GM19240 (cell line): ENCODE measurements at regions not wholly inside any gene's neighbourhood (a gene's known extent, or its start where the extent isn't known, plus 50 kb on each side); places are given as distances from the start of the nearest gene placed in this dataset.
"Not testable (repeated sequence)": the region's sequence is repeated elsewhere in the genome, so short reads cannot be mapped to it uniquely, and the experiment has no call there.

Source experiments
- DNase-seq: peaks from one replicate; pipeline ENCODE4 v3.0.0; 2011; ENCODE audit warnings: low spot score; ENCODE audit not compliant: insufficient read length

DNA sequence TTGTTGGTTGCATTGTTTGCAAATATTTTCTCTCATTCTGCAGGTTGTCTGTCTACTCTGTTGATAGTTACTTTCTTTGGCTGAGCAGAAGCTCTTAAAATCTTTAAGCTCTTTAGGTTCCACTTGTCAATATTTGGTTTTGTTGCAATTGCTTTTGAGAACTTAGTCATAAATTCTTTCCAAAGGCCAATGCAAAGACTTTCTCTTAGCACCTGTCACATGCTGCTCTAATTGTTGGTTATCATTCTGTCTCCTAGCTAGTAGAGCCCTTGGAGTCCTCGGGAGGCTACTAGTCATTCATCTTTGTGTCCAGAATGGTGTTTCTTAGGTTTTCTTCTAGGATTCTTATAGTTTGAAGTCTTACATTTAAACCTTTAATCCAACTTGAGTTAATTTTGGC is 312.7 kb upstream of the PROX1 start:
- no peak for DNase-seq

DNA sequence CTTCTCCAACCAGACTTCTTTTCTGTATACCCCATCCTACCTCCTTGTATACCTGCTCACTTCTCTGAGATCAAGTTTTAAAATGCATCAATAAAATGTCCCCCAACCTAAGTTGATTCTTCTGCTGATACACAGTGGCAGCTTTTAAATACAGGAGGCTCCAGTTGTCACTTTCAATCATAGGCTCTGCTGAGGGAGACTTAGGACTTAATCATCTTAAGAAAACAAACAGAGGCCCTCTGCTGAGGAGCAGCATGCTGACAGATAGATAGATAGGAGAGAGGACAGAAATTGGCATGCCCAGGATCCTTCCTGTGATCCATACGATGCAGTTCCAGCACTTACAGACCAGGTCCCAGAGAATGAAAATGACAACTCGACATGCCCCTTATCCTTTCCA is 311.0 kb upstream of the PROX1 start:
- DNase-seq, result no peak

- DNase-seq, result no peak
Observed at GRCh38 chr1:213678348-213678747, 309.4 kb upstream of the PROX1 start.

- no peak for DNase-seq
Observed at GRCh38 chr1:213678753-213679152, 309.0 kb upstream of the PROX1 start.

- DNase-seq, result no peak
Observed at GRCh38 chr1:213679153-213679552, 308.6 kb upstream of the PROX1 start.

DNA sequence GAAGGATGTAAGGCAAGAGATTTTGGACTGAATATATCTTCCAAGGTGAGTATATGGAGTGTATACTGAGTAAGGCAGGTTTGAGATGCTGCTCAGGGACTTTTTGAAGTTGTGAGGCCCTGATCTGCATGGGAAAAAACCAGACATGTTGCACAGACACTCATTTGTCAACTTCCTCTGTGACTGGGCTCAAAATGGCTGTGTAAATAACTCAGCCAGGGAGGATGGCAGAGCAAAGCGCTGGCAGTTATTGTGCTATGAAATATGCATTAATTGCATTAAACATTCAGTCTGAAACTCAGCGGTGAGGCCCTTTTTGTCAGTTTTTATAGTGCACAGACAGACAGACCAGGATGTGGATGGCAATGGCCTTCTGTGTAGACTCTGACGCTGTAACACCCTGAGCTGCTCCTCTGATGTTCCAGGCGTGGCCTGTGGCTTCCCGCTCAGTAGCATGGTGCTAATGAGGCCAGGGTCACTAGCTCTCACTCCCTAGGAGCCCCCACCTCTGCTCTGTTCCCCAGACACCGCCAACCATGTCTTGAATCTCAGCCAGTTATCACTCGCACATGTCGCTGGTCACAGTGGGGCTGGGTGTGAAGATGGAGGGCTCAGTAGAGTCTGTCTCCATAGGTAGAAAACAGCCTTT is 307.0 kb upstream of the PROX1 start:
- no peak for DNase-seq

GRCh38 chr1:213681788-213682340 is 305.9 kb upstream of the PROX1 start:
- DNase-seq, result no peak

DNA sequence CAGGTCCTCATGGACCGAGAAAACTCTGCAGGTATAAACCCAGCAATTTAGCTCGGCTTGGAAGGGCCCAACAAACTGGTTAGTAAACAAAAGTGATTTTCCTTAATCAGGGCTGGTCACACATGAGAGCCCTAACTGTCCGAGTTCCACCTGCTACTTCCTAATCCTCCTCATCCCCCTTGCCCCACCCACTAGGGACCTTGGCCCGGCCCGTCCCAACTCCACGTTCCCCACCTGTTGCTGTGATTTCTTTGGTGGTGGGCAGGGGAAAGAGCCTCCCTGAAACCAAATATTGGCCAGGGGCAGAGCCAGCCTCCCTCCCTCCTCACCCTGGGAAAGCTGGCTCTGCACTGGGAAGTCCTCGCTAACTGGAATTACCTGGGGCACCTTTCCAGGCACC is 304.2 kb upstream of the PROX1 start:
- no peak for DNase-seq

DNA sequence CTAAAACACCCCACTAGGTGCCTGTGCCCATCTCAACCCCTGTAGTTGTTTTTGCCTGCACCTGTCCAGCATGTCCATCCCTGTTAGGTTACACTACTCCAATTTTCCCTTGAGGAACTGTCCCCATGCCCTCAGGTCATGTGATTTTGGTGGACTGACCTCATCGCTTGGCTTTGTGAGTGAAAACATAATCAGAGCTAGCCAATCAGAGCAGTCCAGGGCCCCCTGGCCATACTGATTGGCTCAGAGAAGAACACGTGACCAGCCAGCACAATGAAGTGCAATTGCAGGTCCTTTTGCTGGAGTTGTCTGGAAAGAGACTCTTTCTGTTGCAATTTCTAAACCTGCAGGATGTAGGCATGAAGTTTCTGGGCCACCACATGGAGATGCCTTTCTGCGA is 303.3 kb upstream of the PROX1 start:
- no peak for DNase-seq

GRCh38 chr1:213685992-213686582 is 301.7 kb upstream of the PROX1 start:
- DNase-seq, result no peak

DNA sequence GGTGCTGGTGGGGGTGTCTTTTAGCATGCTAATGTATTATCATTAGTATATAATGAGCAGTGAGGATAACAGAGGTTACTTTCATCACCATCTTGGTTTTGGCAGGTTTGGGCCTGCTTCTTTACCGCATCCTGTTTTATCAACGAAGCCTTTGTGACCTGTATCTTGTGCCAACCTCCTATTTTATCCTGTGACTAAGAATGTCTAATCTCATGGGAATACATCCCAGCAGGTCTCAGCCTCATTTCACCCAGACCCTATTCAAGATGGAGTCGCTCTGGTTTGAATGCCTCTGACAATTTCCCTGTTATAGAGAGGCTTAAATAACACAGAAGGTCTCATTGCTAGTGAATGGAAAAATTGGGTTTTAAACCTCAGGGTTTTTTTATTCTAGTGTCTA is 300.8 kb upstream of the PROX1 start:
- no peak for DNase-seq

DNA sequence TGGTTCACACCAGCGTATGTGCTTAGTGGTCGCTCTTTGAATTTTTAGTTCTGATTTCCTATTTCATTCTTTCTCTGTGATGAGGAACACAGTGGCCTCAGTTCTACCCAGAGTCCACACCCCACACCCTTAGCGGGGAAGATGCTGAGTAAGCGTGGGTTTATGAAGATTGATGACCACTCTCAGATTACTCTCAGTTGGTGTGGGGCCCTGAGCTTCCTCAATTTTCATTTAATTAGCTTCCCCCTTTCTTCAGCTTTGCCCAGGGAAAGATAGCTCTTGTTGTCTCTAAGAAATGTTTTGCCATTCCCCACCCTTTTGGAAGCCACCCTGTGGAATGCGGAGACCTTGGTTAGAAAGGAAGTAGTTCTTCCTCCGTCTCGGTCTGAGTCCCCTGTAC is 299.9 kb upstream of the PROX1 start:
- no peak for DNase-seq

- no peak for DNase-seq
Observed at GRCh38 chr1:213688655-213689054, 299.1 kb upstream of the PROX1 start.

GRCh38 chr1:213689260-213689659 is 298.5 kb upstream of the PROX1 start:
- no peak for DNase-seq

DNA sequence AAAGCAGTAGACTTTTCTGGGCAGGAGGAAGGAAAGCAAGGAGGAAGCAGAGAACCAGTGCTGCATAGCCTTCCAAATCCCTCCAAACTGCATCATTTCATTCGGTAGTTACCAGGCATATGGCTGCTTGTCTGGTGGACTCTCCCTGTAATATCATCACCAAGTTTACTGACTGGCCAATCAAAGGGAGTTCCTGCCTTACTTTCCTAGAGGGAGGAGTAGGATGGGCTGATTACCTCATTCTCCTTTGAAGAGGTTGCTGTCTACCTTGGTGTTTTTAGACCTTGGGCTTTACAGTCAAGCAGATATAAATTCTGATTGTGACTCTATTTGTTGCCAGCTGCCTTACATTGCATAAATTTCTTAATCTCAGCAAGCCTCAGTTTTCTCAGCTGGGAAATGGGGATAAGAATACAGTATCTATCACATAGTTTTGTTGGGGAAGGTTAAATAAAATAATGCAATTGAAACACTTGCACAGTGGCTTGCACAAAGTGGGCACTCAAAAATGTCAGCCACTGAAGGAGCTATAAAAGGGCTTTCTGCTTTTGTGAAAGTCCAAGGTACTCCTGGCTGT is 297.3 kb upstream of the PROX1 start:
- no peak for DNase-seq

DNA sequence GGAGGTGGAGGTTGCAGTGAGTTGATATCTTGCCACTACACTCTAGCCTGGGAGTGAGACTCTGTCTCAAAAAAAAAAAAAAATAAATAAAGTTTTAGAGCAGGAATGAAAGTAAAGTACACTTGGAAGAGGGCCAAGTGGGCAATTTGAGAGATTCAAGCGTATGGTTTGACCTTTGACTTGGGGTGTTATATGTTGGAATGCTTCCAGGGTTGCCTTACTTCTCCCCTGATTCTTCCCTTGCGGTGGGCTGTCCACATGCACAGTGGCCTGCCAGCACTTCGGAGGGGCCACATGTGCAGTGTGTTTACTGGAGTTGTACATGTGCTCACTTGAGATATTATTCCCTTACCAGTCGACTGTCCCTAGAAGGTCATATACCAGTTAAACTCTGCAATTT is 295.5 kb upstream of the PROX1 start:
- no peak for DNase-seq

DNA sequence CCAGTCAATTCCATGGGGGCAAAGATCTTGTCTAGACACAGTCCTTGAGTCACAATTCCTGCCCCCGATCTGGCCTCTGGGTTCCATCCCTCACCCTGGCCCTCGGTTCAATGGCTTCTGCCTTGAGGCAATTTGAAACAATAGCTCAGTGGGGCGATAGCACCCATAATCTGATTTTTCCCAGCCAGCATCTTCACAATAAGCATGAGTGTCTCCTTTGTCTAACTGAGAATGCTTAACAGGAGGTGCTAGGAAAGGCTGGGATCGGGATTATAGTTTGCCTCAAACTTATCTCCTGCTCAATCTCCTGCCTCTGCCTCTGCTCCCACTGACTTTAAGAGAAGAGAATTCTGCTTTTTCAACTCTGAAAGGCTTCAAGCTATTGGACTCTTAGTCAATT is 293.9 kb upstream of the PROX1 start:
- no peak for DNase-seq

DNA sequence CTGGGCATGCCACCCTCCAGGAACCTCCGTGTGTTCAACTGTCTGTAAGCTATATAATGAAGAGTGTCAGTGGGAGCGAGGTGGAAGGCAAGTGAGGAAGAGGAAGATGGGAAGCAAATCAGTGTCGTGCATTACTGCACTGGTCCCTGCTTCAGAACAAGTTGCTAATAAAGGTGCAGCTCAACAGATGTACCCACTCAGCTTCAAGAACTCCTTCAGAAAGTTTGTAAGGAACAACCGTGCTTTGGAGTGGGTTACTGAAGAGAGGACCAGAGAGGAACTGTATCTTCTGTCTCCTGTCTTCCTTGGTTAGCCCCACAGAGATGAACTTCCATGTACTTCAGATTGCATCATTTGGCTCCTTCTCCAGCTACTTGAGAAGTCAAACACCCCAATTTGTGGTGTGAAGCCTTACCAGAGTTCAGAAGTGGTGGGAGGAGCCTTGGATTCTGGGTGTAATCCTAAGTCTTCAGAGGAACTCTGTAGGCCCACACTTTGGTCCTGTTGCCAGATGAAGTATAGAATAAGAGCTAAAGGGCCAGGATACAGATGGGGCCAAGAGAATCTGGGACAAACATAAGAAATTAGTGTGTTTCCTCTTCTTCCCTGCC is 290.5 kb upstream of the PROX1 start:
- DNase-seq, result no peak

DNA sequence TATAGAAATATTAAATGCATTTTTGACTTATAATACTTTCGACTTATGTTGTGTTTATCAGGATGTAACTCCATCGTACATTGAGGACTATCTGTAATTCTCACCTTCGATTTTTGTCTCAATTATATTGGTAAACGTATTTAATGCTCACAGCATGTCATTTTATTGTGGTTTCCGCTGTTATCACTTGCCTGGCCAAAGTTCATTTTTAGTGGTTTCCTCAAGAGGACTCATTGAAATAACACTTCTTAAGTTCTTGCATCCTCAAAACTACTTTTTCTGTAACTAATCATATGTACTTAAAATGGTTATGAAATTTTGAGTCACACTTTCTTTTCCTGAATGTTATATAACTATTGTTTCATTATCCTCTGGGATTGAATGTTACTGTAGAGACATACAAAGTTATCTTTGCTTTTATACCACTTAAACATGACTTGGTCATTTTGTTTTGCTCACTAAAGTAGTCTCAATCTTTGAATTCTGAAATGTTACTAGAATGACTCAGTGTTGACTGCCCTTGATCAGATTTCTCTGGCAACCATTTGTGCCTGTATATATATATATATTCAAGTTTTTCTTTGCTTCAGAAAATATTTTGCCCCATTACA is 289.6 kb upstream of the PROX1 start:
- no peak for DNase-seq

DNA sequence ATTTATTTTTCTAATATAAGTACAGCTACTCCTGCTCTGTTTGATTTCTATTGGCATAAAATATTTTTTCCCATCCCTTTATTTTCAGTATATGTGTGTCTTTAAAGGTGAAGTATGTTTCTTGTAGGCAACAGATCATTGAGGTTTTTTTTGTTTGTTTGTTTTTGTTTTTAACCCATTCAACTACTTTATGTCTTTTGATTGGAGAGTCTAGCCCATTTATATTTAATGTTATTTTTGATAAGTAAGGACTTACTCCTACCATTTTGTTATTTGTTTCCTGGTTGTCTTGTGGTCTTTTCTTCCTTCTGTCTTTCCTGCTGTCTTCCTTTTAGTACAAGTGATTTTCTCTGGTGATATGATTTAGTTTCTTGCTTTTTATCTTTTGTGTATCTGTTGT is 285.1 kb upstream of the PROX1 start:
- no peak for DNase-seq

GRCh38 chr1:213704941-213705340 is 282.8 kb upstream of the PROX1 start:
- DNase-seq, result no peak

DNA sequence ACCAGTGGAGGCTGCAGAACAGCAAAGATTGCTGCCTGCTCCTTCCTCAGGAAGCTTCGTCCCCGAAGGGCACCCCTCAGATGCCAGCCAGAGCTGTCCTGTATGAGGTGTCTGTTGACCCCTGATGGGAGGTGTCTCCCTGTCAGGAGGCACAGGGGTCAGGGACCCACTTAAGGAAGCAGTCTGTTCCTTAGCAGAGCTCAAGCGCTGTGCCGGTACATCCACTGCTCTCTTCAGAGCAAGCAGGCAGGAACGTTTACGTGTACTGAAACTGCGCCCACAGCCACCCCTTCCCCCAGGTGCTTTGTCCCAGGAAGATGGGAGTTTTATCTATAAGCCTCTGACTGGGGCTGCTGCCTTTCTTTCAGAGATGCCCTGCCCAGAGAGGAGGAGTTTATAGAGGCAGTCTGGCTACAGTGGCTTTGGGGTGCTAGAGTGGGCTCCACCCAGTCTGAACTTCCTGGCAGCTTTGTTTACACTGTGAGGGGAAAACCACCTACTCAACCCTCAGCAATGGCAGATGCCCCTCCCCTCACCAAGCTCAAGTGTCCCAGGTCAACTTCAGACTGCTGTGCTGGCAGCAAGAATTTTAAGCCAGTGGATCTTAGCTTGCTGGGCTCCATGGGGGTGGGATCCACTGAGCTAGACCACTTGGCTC is 275.8 kb upstream of the PROX1 start:
- not testable (repeated sequence) for DNase-seq
